HG02798 (cell line): ENCODE measurements at regions not wholly inside any gene's neighbourhood (a gene's known extent, or its start where the extent isn't known, plus 50 kb on each side); places are given as distances from the start of the nearest gene placed in this dataset.

Experiments used
- ATAC-seq: cut with Tn5 transposase; IDR thresholded peaks from one replicate; pipeline ENCODE4 v1.9.1; 2021; ENCODE audit warnings: mild to moderate bottlenecking; ENCODE audit not compliant: unreplicated experiment, poor library complexity

GRCh38 chr2:225103737-225104141 lies 61.5 kb upstream of the DOCK10 start:
- ATAC-seq: no peak

- no peak for ATAC-seq
These were observed 58.6 kb upstream of the DOCK10 start for GRCh38 chr2:225100856-225101294.

- ATAC-seq: no peak
These were observed 58.0 kb upstream of the DOCK10 start for GRCh38 chr2:225100269-225100668.

- no peak for ATAC-seq
These were observed 54.8 kb upstream of the DOCK10 start for GRCh38 chr2:225097035-225097434.
